NCI-H510A treated with DMSO at 0.1 percent for 48 hours (cell line): ENCODE measurements at regions not wholly inside any gene's neighbourhood (a gene's known extent, or its start where the extent isn't known, plus 50 kb on each side); places are given as distances from the start of the nearest gene placed in this dataset.
"Not testable (repeated sequence)": the region's sequence is repeated elsewhere in the genome, so short reads cannot be mapped to it uniquely, and the experiment has no call there.

Experiments
- DNase-seq: peaks from one replicate; lab custom pipeline; 2025; lab: John Stamatoyannopoulos, UW

- DNase-seq: no peak
Observed at GRCh38 chr6:85283436-85283835, 166.4 kb upstream of the NT5E start.

- no peak for DNase-seq
Observed at GRCh38 chr6:85278466-85279035, 171.3 kb upstream of the NT5E start.

- DNase-seq: not testable (repeated sequence)
Observed at GRCh38 chr6:85276026-85276425, 173.9 kb upstream of the NT5E start.

- no peak for DNase-seq
Observed at GRCh38 chr6:85275338-85275985, 174.4 kb upstream of the NT5E start.

- no peak for DNase-seq
Observed at GRCh38 chr6:85273870-85274269, 176.0 kb upstream of the NT5E start.

GRCh38 chr6:85273046-85273445, 176.8 kb upstream of the NT5E start:
- no peak for DNase-seq

- DNase-seq: no peak
Observed at GRCh38 chr6:85272592-85272991, 177.3 kb upstream of the NT5E start.

GRCh38 chr6:85262621-85263020, 187.3 kb upstream of the NT5E start:
- no peak for DNase-seq

GRCh38 chr6:85261271-85261670, 188.6 kb upstream of the NT5E start:
- DNase-seq: no peak

- DNase-seq: no peak
Observed at GRCh38 chr6:85255661-85256060, 194.2 kb upstream of the NT5E start.

GRCh38 chr6:85252552-85252951, 197.3 kb upstream of the NT5E start:
- DNase-seq: no peak

GRCh38 chr6:85252085-85252484, 197.8 kb upstream of the NT5E start:
- DNase-seq: no peak

GRCh38 chr6:85251300-85251699, 198.6 kb upstream of the NT5E start:
- no peak for DNase-seq

GRCh38 chr6:85250586-85251220, 199.2 kb upstream of the NT5E start:
- DNase-seq: no peak

GRCh38 chr6:85245004-85245403, 204.9 kb upstream of the NT5E start:
- DNase-seq: no peak

GRCh38 chr6:85241498-85242052, 208.3 kb upstream of the NT5E start:
- no peak for DNase-seq

- DNase-seq: no peak
Observed at GRCh38 chr6:85240787-85241385, 209.0 kb upstream of the NT5E start.

- no peak for DNase-seq
Observed at GRCh38 chr6:85237478-85237877, 212.4 kb upstream of the NT5E start.

- no peak for DNase-seq
Observed at GRCh38 chr6:85236636-85237035, 213.2 kb upstream of the NT5E start.

- not testable (repeated sequence) for DNase-seq
Observed at GRCh38 chr6:85227345-85227744, 222.5 kb upstream of the NT5E start.

- DNase-seq: not testable (repeated sequence)
Observed at GRCh38 chr6:85212794-85213193, 237.1 kb upstream of the NT5E start.

- DNase-seq: no peak
Observed at GRCh38 chr6:85195243-85195642, 254.6 kb upstream of the NT5E start.

GRCh38 chr6:85193339-85193738, 256.5 kb upstream of the NT5E start:
- DNase-seq: no peak
